NT2/D1 (cell line): ENCODE measurements at regions not wholly inside any gene's neighbourhood (a gene's known extent, or its start where the extent isn't known, plus 50 kb on each side); places are given as distances from the start of the nearest gene placed in this dataset.
"Not testable (repeated sequence)": the region's sequence is repeated elsewhere in the genome, so short reads cannot be mapped to it uniquely, and the experiment has no call there.

ENCODE experiments used
- DNase-seq: peaks from one replicate; pipeline ENCODE4 v3.0.0-alpha.2; 2011; ENCODE audit warnings: low read depth, low spot score
- H3K27me3 ChIP-seq: 2 replicates; pipeline ENCODE4 v1.6.0; 2011; ENCODE audit warnings: mild to moderate bottlenecking; ENCODE audit not compliant: insufficient read length, insufficient read depth
- H3K36me3 ChIP-seq: 2 replicates; pipeline ENCODE4 v1.6.1; 2011; ENCODE audit warnings: mild to moderate bottlenecking, low read length, mixed read lengths; ENCODE audit not compliant: insufficient read depth, insufficient read length
- H3K4me1 ChIP-seq: 2 replicates; pipeline ENCODE4 v1.5.1; 2011; ENCODE audit not compliant: insufficient read depth, insufficient read length
- H3K4me3 ChIP-seq: 2 replicates; pipeline ENCODE4 v1.5.1; 2011; ENCODE audit warnings: low read depth; ENCODE audit not compliant: insufficient read length
- H3K9ac ChIP-seq: 2 replicates; pipeline ENCODE4 v1.6.0; 2011; ENCODE audit warnings: low read depth; ENCODE audit not compliant: insufficient read length
- H3K9me3 ChIP-seq: 2 replicates; pipeline ENCODE4 v1.5.1; 2011; ENCODE audit warnings: mild to moderate bottlenecking, low read length; ENCODE audit not compliant: insufficient read depth
- SUZ12 ChIP-seq: IDR thresholded peaks from 2 replicates; pipeline ENCODE4 v1.6.1; 2011; ENCODE audit not compliant: insufficient read length, insufficient read depth; ENCODE audit errors: extremely low read depth
- YY1 ChIP-seq: IDR thresholded peaks from 2 replicates; pipeline ENCODE4 v1.6.1; 2011; ENCODE audit not compliant: insufficient read length, insufficient read depth
- ZNF274 ChIP-seq: IDR thresholded peaks from 2 replicates; pipeline ENCODE4 v1.6.1; 2011; ENCODE audit warnings: mild to moderate bottlenecking, low read depth, low read length

GRCh38 chr7:14973712-14974428, 71.3 kb upstream of the DGKB start:
- Histone ChIP-seq H3K4me3 (no peak overlapping the region), H3K4me1 (no peaks in the 10 kb centered on the region), H3K36me3 (no peaks in the 10 kb centered on the region), H3K9ac (no peak overlapping the region), H3K27me3 (no peaks in the 10 kb centered on the region), H3K9me3 (no peaks in the 10 kb centered on the region)
- TF ChIP-seq YY1 (no peak), SUZ12 (no peak), ZNF274 (no peak)
- DNase-seq: no peak

- not testable (repeated sequence) for H3K4me1 ChIP-seq, DNase-seq, H3K36me3 ChIP-seq, H3K9ac ChIP-seq, H3K4me3 ChIP-seq, H3K27me3 ChIP-seq, H3K9me3 ChIP-seq
Measured at GRCh38 chr7:14971678-14972077, 69.1 kb upstream of the DGKB start.

GRCh38 chr7:14967376-14967775, 64.8 kb upstream of the DGKB start:
- DNase-seq, H3K36me3 ChIP-seq, H3K9ac ChIP-seq, H3K9me3 ChIP-seq, H3K4me3 ChIP-seq, H3K27me3 ChIP-seq, H3K4me1 ChIP-seq: not testable (repeated sequence)

- Histone ChIP-seq H3K4me1 (no peaks in the 10 kb centered on the region), H3K27me3 (no peaks in the 10 kb centered on the region), H3K4me3 (no peak overlapping the region), H3K9ac (no peak overlapping the region), H3K9me3 (no peaks in the 10 kb centered on the region), H3K36me3 (no peaks in the 10 kb centered on the region)
- TF ChIP-seq ZNF274 (no peak), YY1 (no peak), SUZ12 (no peak)
- no peak for DNase-seq
Measured at GRCh38 chr7:14962778-14963177, 60.2 kb upstream of the DGKB start.

- H3K36me3 ChIP-seq: no peaks in the 10 kb centered on the region
- no peaks in the 10 kb centered on the region for H3K4me1 ChIP-seq
- TF ChIP-seq ZNF274: no peak
- TF ChIP-seq SUZ12: no peak
- TF ChIP-seq YY1: no peak
- no peak overlapping the region for H3K4me3 ChIP-seq
- no peaks in the 10 kb centered on the region for H3K27me3 ChIP-seq
- DNase-seq: no peak
- H3K9ac ChIP-seq: no peak overlapping the region
- H3K9me3 ChIP-seq: no peaks in the 10 kb centered on the region
Measured at GRCh38 chr7:14960721-14961120, 58.2 kb upstream of the DGKB start.

- H3K9me3 ChIP-seq: no peaks in the 10 kb centered on the region
- no peak overlapping the region for H3K9ac ChIP-seq
- no peak for TF ChIP-seq YY1
- TF ChIP-seq ZNF274: no peak
- TF ChIP-seq SUZ12: no peak
- H3K4me3 ChIP-seq: no peak overlapping the region
- no peaks in the 10 kb centered on the region for H3K27me3 ChIP-seq
- H3K4me1 ChIP-seq: no peaks in the 10 kb centered on the region
- no peaks in the 10 kb centered on the region for H3K36me3 ChIP-seq
- DNase-seq: no peak
Measured at GRCh38 chr7:14959339-14959738, 56.8 kb upstream of the DGKB start.

- no peak overlapping the region for H3K4me3 ChIP-seq
- no peaks in the 10 kb centered on the region for H3K4me1 ChIP-seq
- no peak for DNase-seq
- H3K9me3 ChIP-seq: no peaks in the 10 kb centered on the region
- H3K9ac ChIP-seq: no peak overlapping the region
- no peaks in the 10 kb centered on the region for H3K27me3 ChIP-seq
- no peak for TF ChIP-seq ZNF274
- TF ChIP-seq SUZ12: no peak
- TF ChIP-seq YY1: no peak
- H3K36me3 ChIP-seq: no peaks in the 10 kb centered on the region
Measured at GRCh38 chr7:14954035-14954434, 51.5 kb upstream of the DGKB start.
